Erythroblast (primary cell): ENCODE measurements at regions not wholly inside any gene's neighbourhood (a gene's known extent, or its start where the extent isn't known, plus 50 kb on each side); places are given as distances from the start of the nearest gene placed in this dataset.

Experiments
- GATA1 ChIP-seq: IDR thresholded peaks from 2 replicates; pipeline ENCODE4 v1.6.1; 2011; ENCODE audit warnings: low read depth, mild to moderate bottlenecking, control low read depth, low read length, moderate library complexity
- POLR2A ChIP-seq: IDR thresholded peaks from 2 replicates; pipeline ENCODE4 v1.6.1; 2011; ENCODE audit warnings: mild to moderate bottlenecking, low read length

- TF ChIP-seq POLR2A, result no peak
- TF ChIP-seq GATA1, result no peak
Observed at GRCh38 chr17:6314311-6314710, 120.6 kb downstream of the AIPL1 start.
